CD4-positive, alpha-beta T cell (primary cell): ENCODE measurements at regions not wholly inside any gene's neighbourhood (a gene's known extent, or its start where the extent isn't known, plus 50 kb on each side); places are given as distances from the start of the nearest gene placed in this dataset.

Source experiments
- ATAC-seq: fragments of 200-7000 bp; cut with Tn5 transposase; one replicate; pipeline ENCODE4 v1.10.0; 2022; ENCODE audit warnings: mild to moderate bottlenecking; ENCODE audit not compliant: poor library complexity
- CTCF ChIA-PET: fragments of 350-600 bp; sonication (Branson Sonifier 250); formaldehyde crosslinking; loops from one replicate; lab custom pipeline; 2021; ENCODE audit warnings: antibody characterized with exemption, inconsistent platforms; lab: Charles Lee
- POLR2A ChIA-PET: fragments of 350-600 bp; sonication (Branson Sonifier 250); formaldehyde crosslinking; loops from one replicate; lab custom pipeline; 2021; ENCODE audit warnings: antibody characterized with exemption, inconsistent platforms; lab: Charles Lee
- DNase-seq, 14 experiments: peaks; one replicate each; pipeline ENCODE4 v3.0.0-alpha.2; 2013 to 2020; ENCODE audit warnings: mixed read lengths in 2 of 14
- H3K27ac ChIP-seq, 2 donors: one replicate each; pipeline versions ENCODE4 v1.5.1 to v1.7.0; 2013; ENCODE audit warnings: low read length in 2 of 2, low read depth in 1 of 2, mild to moderate bottlenecking in 1 of 2
- H3K27me3 ChIP-seq, 2 experiments: 1 replicate in 1 of 2; 2 replicates in 1 of 2; pipeline versions ENCODE4 v1.6.1 to v1.7.0; 2013; ENCODE audit warnings: low read length in 2 of 2, control low read depth in 1 of 2, mild to moderate bottlenecking in 1 of 2, moderate library complexity in 1 of 2; ENCODE audit not compliant: insufficient read depth in 2 of 2, control insufficient read depth in 1 of 2
- H3K36me3 ChIP-seq: one replicate; pipeline ENCODE4 v1.6.1; 2013; ENCODE audit warnings: low read length, control low read depth; ENCODE audit not compliant: insufficient read depth
- H3K4me1 ChIP-seq: one replicate; pipeline ENCODE4 v1.6.1; 2013; ENCODE audit warnings: low read length, control low read depth; ENCODE audit not compliant: insufficient read depth
- H3K4me3 ChIP-seq: one replicate; pipeline ENCODE4 v1.5.1; 2013; ENCODE audit warnings: mild to moderate bottlenecking, low read length, moderate library complexity
- H3K9me3 ChIP-seq, 2 experiments: 1 replicate in 1 of 2; 2 replicates in 1 of 2; pipeline versions ENCODE4 v1.6.1 to v1.7.0; 2013; ENCODE audit warnings: low read length in 2 of 2, mild to moderate bottlenecking in 2 of 2, control low read depth in 1 of 2, moderate library complexity in 1 of 2; ENCODE audit not compliant: control insufficient read depth in 1 of 2, insufficient read depth in 1 of 2
- H3K27ac Mint-ChIP-seq: one replicate; pipeline ENCODE4 v1.8.0; 2020; ENCODE audit warnings: mixed read lengths
- H3K27me3 Mint-ChIP-seq: one replicate; pipeline ENCODE4 v1.8.0; 2021; ENCODE audit warnings: mixed read lengths
- H3K36me3 Mint-ChIP-seq: one replicate; pipeline ENCODE4 v1.8.0; 2021; ENCODE audit warnings: low read depth, mixed read lengths
- H3K4me1 Mint-ChIP-seq: one replicate; pipeline ENCODE4 v1.8.0; 2021; ENCODE audit warnings: low read depth, mixed read lengths
- H3K4me3 Mint-ChIP-seq: one replicate; pipeline ENCODE4 v1.8.0; 2020; ENCODE audit warnings: mild to moderate bottlenecking, mixed read lengths
- H3K9me3 Mint-ChIP-seq: one replicate; pipeline ENCODE4 v1.8.0; 2020; ENCODE audit warnings: mixed read lengths
- intact Hi-C, 2 experiments: fragments of 100-400 bp; cut with DNase I in 1 of 2; cut with micrococcal nuclease in 1 of 2; formaldehyde crosslinking; loops; one replicate each; pipeline versions ENCODE4 v1.15.1 to v1.9.0; 2023 to 2025; cut with DNase I, micrococcal nuclease
- TF ChIP-seq, protein P1 (sequence below): fragments of 200-600 bp; IDR thresholded peaks from one replicate; pipeline ENCODE4 v1.8.0; 2022; ENCODE audit warnings: antibody characterized with exemption, mild to moderate bottlenecking

DNA sequence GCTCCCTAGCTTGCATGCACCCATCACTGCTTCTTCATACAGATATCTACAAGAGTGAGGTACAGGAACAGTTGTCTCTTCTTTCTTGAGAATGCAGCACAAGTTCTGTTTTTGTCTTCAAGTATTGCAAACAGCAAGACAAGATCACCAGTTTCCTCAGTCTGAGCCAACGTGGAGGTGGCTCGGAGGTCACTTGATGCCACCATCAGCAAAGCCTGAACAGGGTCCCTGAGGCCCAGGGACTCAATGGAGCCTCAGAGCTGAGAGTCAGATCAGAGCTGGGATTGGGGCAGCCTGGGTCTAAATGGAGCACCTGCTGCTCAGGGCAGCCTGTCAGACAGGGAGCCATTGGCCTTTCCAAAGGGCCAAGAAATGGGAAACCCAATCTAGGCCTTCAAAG lies 290.7 kb upstream of the ID2 start:
- H3K4me3 ChIP-seq: no peak overlapping the region
- TF ChIP-seq, protein P1, sequence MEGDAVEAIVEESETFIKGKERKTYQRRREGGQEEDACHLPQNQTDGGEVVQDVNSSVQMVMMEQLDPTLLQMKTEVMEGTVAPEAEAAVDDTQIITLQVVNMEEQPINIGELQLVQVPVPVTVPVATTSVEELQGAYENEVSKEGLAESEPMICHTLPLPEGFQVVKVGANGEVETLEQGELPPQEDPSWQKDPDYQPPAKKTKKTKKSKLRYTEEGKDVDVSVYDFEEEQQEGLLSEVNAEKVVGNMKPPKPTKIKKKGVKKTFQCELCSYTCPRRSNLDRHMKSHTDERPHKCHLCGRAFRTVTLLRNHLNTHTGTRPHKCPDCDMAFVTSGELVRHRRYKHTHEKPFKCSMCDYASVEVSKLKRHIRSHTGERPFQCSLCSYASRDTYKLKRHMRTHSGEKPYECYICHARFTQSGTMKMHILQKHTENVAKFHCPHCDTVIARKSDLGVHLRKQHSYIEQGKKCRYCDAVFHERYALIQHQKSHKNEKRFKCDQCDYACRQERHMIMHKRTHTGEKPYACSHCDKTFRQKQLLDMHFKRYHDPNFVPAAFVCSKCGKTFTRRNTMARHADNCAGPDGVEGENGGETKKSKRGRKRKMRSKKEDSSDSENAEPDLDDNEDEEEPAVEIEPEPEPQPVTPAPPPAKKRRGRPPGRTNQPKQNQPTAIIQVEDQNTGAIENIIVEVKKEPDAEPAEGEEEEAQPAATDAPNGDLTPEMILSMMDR: no peak
- H3K4me3 Mint-ChIP-seq: no peak overlapping the region
- no peaks in the 10 kb centered on the region for H3K4me1 Mint-ChIP-seq
- H3K4me1 ChIP-seq: peaks cover 4% of the 10 kb centered on the region
- peaks cover 6% of the 10 kb centered on the region for H3K36me3 ChIP-seq
- no peak overlapping the region for H3K27ac Mint-ChIP-seq
- no peaks in the 10 kb centered on the region for H3K27me3 ChIP-seq
- ChIA-PET CTCF (no interaction called here), POLR2A (no interaction called here)
- no peak overlapping the region for H3K27ac ChIP-seq
- H3K9me3 ChIP-seq: no peaks in the 10 kb centered on the region
- intact Hi-C loops: no loop called here
- no peaks in the 10 kb centered on the region for H3K9me3 Mint-ChIP-seq
- H3K27me3 Mint-ChIP-seq: no peaks in the 10 kb centered on the region
- no peaks in the 10 kb centered on the region for H3K36me3 Mint-ChIP-seq
- DNase-seq: no peak
- ATAC-seq: no peak

DNA sequence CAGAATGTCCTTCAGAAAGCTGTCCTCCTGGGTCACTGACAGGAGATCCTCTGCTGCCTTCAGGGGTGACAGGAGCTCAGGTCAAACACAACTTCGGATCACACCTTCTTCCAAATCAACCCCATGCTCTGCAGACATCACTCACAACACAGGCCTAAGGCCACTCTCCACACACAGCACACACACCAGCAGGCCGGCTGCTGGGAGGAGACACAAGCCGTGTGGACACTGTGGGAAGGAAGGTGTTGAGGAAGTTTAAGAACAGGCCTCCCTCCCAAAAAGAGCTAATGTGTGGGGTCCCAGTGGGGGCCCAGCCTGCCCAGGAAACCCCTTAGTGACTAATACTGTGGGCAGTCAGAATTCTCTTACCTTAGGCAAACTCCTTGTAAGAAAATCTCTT lies 290.3 kb upstream of the ID2 start:
- Histone ChIP-seq H3K4me1 (peaks cover 4% of the 10 kb centered on the region), H3K27me3 (no peaks in the 10 kb centered on the region), H3K9me3 (no peaks in the 10 kb centered on the region), H3K27ac (no peak overlapping the region), H3K4me3 (no peak overlapping the region), H3K36me3 (peaks cover 6% of the 10 kb centered on the region)
- TF ChIP-seq, protein P1: no peak
- no peak overlapping the region for H3K27ac Mint-ChIP-seq
- ChIA-PET CTCF (no interaction called here), POLR2A (no interaction called here)
- H3K27me3 Mint-ChIP-seq: no peaks in the 10 kb centered on the region
- DNase-seq (no peak), ATAC-seq (no peak)
- no peaks in the 10 kb centered on the region for H3K4me1 Mint-ChIP-seq
- intact Hi-C loops: no loop called here
- no peaks in the 10 kb centered on the region for H3K36me3 Mint-ChIP-seq
- H3K9me3 Mint-ChIP-seq: no peaks in the 10 kb centered on the region
- no peak overlapping the region for H3K4me3 Mint-ChIP-seq

DNA sequence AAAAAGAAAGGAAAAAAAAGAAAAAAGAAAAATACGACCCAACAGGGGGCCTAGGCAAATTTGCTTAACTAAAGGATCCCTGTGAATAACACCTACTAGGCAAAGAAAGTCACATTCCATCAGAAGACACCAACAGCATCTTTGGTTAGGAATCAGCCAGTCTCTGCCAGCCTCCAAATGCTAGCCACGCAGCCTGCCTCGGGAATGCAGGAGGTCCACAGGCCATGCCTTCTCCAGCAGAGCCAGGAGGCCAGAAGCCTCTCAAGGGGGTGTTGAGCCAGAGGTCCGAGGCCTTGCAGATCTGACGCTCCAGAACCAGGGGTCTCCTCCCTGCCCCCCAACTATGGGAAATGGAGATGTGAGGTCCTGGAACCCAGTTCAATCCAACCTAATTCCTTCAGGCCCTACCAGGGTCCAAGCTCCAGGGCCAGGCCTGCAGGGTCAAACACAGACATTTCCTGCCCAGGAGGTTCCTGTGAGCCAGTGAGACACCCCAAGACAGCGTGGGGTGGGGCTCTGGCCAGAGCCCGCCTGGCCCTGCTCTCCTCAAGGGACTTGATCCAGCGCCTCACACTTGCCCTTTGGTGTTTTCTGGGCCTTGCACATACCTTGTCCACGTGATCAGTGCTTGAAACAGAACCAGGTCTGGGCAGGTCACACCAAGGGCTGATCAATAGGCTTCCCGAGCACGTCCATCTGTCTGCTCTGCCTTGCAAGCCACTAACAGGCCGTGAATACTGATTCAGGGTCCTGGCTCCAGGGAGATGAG lies 289.6 kb upstream of the ID2 start:
- Mint-ChIP-seq H3K4me3 (no peak overlapping the region), H3K36me3 (no peaks in the 10 kb centered on the region), H3K27me3 (no peaks in the 10 kb centered on the region), H3K27ac (no peak overlapping the region), H3K9me3 (no peaks in the 10 kb centered on the region), H3K4me1 (no peaks in the 10 kb centered on the region)
- Histone ChIP-seq H3K27me3 (no peaks in the 10 kb centered on the region), H3K4me1 (peaks cover 4% of the 10 kb centered on the region), H3K36me3 (peaks cover 6% of the 10 kb centered on the region), H3K9me3 (no peaks in the 10 kb centered on the region), H3K4me3 (no peak overlapping the region), H3K27ac (no peak overlapping the region)
- DNase-seq (no peak), ATAC-seq (no peak)
- TF ChIP-seq, protein P1: no peak
- intact Hi-C loops: no loop called here
- CTCF ChIA-PET: no interaction called here
- POLR2A ChIA-PET: no interaction called here
